Neural cell (in vitro differentiated cells): ENCODE measurements at regions not wholly inside any gene's neighbourhood (a gene's known extent, or its start where the extent isn't known, plus 50 kb on each side); places are given as distances from the start of the nearest gene placed in this dataset.

Experiments used
- H2AFZ ChIP-seq: fragments of 200-600, 300-800 bp; sonication (generic), shearing (Covaris generic); 2 replicates; pipeline ENCODE4 v1.6.0; 2014; ENCODE audit warnings: low read depth, mild to moderate bottlenecking, antibody characterized with exemption, low read length, moderate library complexity
- H3F3A ChIP-seq: fragments of 200-600 bp; shearing (Covaris generic); 2 replicates; pipeline ENCODE4 v1.6.1; 2016; ENCODE audit warnings: mild to moderate bottlenecking, moderate library complexity, mixed read lengths, antibody characterized with exemption, low read length; ENCODE audit not compliant: insufficient read depth, poor library complexity, severe bottlenecking
- H3K27ac ChIP-seq: fragments of 200-600, 300-800 bp; sonication (generic), shearing (Covaris generic); 2 replicates; pipeline ENCODE4 v1.5.1; 2014; ENCODE audit warnings: mild to moderate bottlenecking, low read length, moderate library complexity
- H3K27me3 ChIP-seq: fragments of 300-800, 200-600 bp; sonication (generic), shearing (Covaris generic); 2 replicates; pipeline ENCODE4 v1.6.0; 2014; ENCODE audit warnings: mild to moderate bottlenecking, low read depth, low read length, moderate library complexity; ENCODE audit not compliant: insufficient read depth
- H3K36me3 ChIP-seq: fragments of 300-800, 200-600 bp; sonication (generic), shearing (Covaris generic); 2 replicates; pipeline ENCODE4 v1.5.1; 2014; ENCODE audit warnings: mild to moderate bottlenecking, antibody characterized with exemption, low read length, moderate library complexity; ENCODE audit not compliant: insufficient read depth
- H3K4me2 ChIP-seq: fragments of 300-800, 200-600 bp; sonication (generic), shearing (Covaris generic); 2 replicates; pipeline ENCODE4 v1.6.0; 2014; ENCODE audit warnings: mild to moderate bottlenecking, low read length
- H3K4me3 ChIP-seq: fragments of 300-800, 200-600 bp; sonication (generic), shearing (Covaris generic); 2 replicates; pipeline ENCODE4 v1.5.1; 2014; ENCODE audit warnings: mild to moderate bottlenecking, low read length, moderate library complexity
- H3K79me2 ChIP-seq: fragments of 200-600 bp; shearing (Covaris generic); replicated peaks from 2 replicates; pipeline ENCODE4 v1.6.0; 2014; ENCODE audit warnings: mild to moderate bottlenecking, low read length, moderate library complexity; ENCODE audit not compliant: insufficient read depth
- H3K9ac ChIP-seq: fragments of 300-800, 200-600 bp; sonication (generic), shearing (Covaris generic); 2 replicates; pipeline ENCODE4 v1.6.1; 2016; ENCODE audit warnings: mild to moderate bottlenecking, low read length, mixed read lengths
- H3K9me2 ChIP-seq: fragments of 200-600 bp; shearing (Covaris generic); 2 replicates; pipeline ENCODE4 v1.6.1; 2016; ENCODE audit warnings: mild to moderate bottlenecking, low read length, mixed read lengths; ENCODE audit not compliant: insufficient read depth
- H3K9me3 ChIP-seq: fragments of 200-600, 300-800 bp; sonication (generic), shearing (Covaris generic); 2 replicates; pipeline ENCODE4 v1.6.1; 2016; ENCODE audit warnings: mild to moderate bottlenecking, mixed run types, low read length, moderate library complexity, mixed read lengths
- H4K20me1 ChIP-seq: fragments of 200-600 bp; shearing (Covaris generic); 2 replicates; pipeline ENCODE4 v1.6.1; 2016; ENCODE audit warnings: mild to moderate bottlenecking, mixed run types; ENCODE audit not compliant: insufficient read depth
- EP300 ChIP-seq: fragments of 450-650 bp; conservative IDR thresholded peaks from 2 replicates; pipeline ENCODE4 v1.6.1; 2014; ENCODE audit warnings: antibody characterized with exemption, mild to moderate bottlenecking, moderate library complexity; ENCODE audit not compliant: poor library complexity, severe bottlenecking
- EZH2 ChIP-seq: fragments of 200-600, 300-800 bp; shearing (Covaris generic), sonication (generic); IDR thresholded peaks from 2 replicates; pipeline ENCODE4 v1.6.1; 2014; ENCODE audit warnings: antibody characterized with exemption, low read length, borderline replicate concordance, mild to moderate bottlenecking; ENCODE audit not compliant: insufficient read depth, poor library complexity, severe bottlenecking
- MXI1 ChIP-seq: fragments of 450-650 bp; conservative IDR thresholded peaks from 2 replicates; pipeline ENCODE4 v1.6.1; 2014; ENCODE audit warnings: antibody characterized with exemption, mild to moderate bottlenecking; ENCODE audit not compliant: poor library complexity, severe bottlenecking
- POLR2AphosphoS5 ChIP-seq: IDR thresholded peaks from 2 replicates; pipeline ENCODE4 v1.6.1; 2012
- RAD21 ChIP-seq: fragments of 450-650 bp; conservative IDR thresholded peaks from 2 replicates; pipeline ENCODE4 v1.6.1; 2014; ENCODE audit warnings: antibody characterized with exemption, mild to moderate bottlenecking, moderate library complexity
- SMC3 ChIP-seq: fragments of 450-650 bp; conservative IDR thresholded peaks from 2 replicates; pipeline ENCODE4 v1.6.1; 2014; ENCODE audit warnings: antibody characterized with exemption, mild to moderate bottlenecking, moderate library complexity; ENCODE audit not compliant: poor library complexity
- TAF1 ChIP-seq: IDR thresholded peaks from 2 replicates; pipeline ENCODE4 v1.6.1; 2012; ENCODE audit warnings: low read depth
- TF ChIP-seq, protein P1 (sequence below): fragments of 450-650 bp; IDR thresholded peaks from 2 replicates; pipeline ENCODE4 v1.5.1; 2014; ENCODE audit warnings: antibody characterized with exemption, mild to moderate bottlenecking, moderate library complexity; ENCODE audit not compliant: poor library complexity, severe bottlenecking
- TF ChIP-seq, protein P2 (sequence below): IDR thresholded peaks from 2 replicates; pipeline ENCODE4 v1.6.1; 2012; ENCODE audit warnings: borderline replicate concordance

GRCh38 chr22:19654338-19654987 lies 59.8 kb upstream of the SEPTIN5 start:
- Histone ChIP-seq H3K9me2 (no peaks in the 10 kb centered on the region), H3K4me3 (no peak overlapping the region), H3K36me3 (no peaks in the 10 kb centered on the region), H3K4me2 (no peak overlapping the region), H3K79me2 (no peaks in the 10 kb centered on the region), H3K9me3 (no peaks in the 10 kb centered on the region), H3F3A (no peaks in the 10 kb centered on the region), H3K27me3 (no peaks in the 10 kb centered on the region), H2AFZ (no peak overlapping the region), H3K9ac (no peak overlapping the region), H4K20me1 (no peaks in the 10 kb centered on the region), H3K27ac (no peak overlapping the region)
- TF ChIP-seq MXI1 (no peak), EP300 (no peak), SMC3 (no peak), EZH2 (no peak), RAD21 (no peak), TAF1 (no peak), POLR2AphosphoS5 (no peak)
- TF ChIP-seq, protein P1, sequence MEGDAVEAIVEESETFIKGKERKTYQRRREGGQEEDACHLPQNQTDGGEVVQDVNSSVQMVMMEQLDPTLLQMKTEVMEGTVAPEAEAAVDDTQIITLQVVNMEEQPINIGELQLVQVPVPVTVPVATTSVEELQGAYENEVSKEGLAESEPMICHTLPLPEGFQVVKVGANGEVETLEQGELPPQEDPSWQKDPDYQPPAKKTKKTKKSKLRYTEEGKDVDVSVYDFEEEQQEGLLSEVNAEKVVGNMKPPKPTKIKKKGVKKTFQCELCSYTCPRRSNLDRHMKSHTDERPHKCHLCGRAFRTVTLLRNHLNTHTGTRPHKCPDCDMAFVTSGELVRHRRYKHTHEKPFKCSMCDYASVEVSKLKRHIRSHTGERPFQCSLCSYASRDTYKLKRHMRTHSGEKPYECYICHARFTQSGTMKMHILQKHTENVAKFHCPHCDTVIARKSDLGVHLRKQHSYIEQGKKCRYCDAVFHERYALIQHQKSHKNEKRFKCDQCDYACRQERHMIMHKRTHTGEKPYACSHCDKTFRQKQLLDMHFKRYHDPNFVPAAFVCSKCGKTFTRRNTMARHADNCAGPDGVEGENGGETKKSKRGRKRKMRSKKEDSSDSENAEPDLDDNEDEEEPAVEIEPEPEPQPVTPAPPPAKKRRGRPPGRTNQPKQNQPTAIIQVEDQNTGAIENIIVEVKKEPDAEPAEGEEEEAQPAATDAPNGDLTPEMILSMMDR = no peak
- TF ChIP-seq, protein P2, sequence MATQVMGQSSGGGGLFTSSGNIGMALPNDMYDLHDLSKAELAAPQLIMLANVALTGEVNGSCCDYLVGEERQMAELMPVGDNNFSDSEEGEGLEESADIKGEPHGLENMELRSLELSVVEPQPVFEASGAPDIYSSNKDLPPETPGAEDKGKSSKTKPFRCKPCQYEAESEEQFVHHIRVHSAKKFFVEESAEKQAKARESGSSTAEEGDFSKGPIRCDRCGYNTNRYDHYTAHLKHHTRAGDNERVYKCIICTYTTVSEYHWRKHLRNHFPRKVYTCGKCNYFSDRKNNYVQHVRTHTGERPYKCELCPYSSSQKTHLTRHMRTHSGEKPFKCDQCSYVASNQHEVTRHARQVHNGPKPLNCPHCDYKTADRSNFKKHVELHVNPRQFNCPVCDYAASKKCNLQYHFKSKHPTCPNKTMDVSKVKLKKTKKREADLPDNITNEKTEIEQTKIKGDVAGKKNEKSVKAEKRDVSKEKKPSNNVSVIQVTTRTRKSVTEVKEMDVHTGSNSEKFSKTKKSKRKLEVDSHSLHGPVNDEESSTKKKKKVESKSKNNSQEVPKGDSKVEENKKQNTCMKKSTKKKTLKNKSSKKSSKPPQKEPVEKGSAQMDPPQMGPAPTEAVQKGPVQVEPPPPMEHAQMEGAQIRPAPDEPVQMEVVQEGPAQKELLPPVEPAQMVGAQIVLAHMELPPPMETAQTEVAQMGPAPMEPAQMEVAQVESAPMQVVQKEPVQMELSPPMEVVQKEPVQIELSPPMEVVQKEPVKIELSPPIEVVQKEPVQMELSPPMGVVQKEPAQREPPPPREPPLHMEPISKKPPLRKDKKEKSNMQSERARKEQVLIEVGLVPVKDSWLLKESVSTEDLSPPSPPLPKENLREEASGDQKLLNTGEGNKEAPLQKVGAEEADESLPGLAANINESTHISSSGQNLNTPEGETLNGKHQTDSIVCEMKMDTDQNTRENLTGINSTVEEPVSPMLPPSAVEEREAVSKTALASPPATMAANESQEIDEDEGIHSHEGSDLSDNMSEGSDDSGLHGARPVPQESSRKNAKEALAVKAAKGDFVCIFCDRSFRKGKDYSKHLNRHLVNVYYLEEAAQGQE = no peak

DNA sequence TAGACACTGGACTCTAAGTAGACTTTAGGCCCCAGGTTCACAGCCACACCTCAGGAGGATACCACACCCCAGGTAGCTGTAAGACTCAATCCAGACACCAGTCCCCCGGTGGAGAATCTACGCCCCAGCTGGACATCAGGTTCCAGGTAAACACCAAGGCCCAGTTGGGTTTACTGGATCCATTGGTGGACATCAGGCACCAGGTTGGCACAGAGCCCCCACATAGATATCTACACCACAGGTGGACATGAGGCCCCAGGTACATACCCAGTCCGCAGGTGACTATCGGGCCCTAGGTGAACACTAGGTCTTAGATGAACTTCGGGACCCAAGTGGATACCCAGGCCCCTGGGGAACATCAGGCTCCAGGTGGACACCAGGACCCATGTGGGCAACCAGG lies 58.9 kb upstream of the SEPTIN5 start:
- Histone ChIP-seq H3F3A (no peaks in the 10 kb centered on the region), H3K9me3 (no peaks in the 10 kb centered on the region), H3K4me2 (no peak overlapping the region), H3K79me2 (no peaks in the 10 kb centered on the region), H2AFZ (no peak overlapping the region), H3K27ac (no peak overlapping the region), H3K27me3 (no peaks in the 10 kb centered on the region), H3K9me2 (no peaks in the 10 kb centered on the region), H4K20me1 (no peaks in the 10 kb centered on the region), H3K9ac (no peak overlapping the region), H3K36me3 (no peaks in the 10 kb centered on the region), H3K4me3 (no peak overlapping the region)
- TF ChIP-seq EP300 = no peak
- TF ChIP-seq EZH2 = no peak
- no peak for TF ChIP-seq POLR2AphosphoS5
- TF ChIP-seq, protein P1 = no peak
- TF ChIP-seq, protein P2 = no peak
- TF ChIP-seq TAF1 = no peak
- no peak for TF ChIP-seq MXI1
- no peak for TF ChIP-seq RAD21
- TF ChIP-seq SMC3 = no peak
